ENCODE measurements at regions not wholly inside any gene's neighbourhood (a gene's known extent, or its start where the extent isn't known, plus 50 kb on each side); places are given as distances from the start of the nearest gene placed in this dataset.
A peak's percentile ranks its signal among the peaks of the same experiment; 100 is the strongest.

DNA sequence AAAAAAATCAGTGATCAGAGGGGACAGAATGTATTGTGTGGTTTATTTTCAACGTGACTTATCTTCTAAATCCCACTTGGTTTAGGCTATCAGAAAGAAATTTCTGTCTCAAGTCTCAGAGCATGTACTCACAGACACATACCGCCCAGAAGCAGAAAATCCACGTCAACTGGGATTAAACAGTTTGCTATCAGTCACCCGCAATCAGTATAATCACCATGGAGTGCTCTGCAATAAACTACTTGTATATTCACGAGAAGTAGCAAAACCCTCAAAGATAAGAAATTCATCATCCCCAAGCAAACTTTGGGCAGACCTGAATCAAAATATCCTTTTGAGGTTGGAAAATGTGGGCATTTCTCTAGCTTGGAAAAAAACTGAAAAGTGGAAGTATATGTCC lies 259.1 kb downstream of the FGFR2 start:
- no peak overlapping the region for H2AK5ac ChIP-seq (ENCODE audit: low read length)
- no peak for DNase-seq
- H3K27me3 ChIP-seq (ENCODE audit: insufficient read depth, low read length, poor library complexity), result no peaks in the 10 kb centered on the region
- no peak overlapping the region for H3K18ac ChIP-seq (ENCODE audit: low read length)
- H2BK15ac ChIP-seq (replicated peaks; ENCODE audit: low read depth), result no peak overlapping the region
- H2BK5ac ChIP-seq (ENCODE audit: low read length), result no peak overlapping the region
- no peaks in the 10 kb centered on the region for H3K36me3 ChIP-seq (ENCODE audit: control insufficient read depth, insufficient read depth, low read length)
- H4K5ac ChIP-seq (ENCODE audit: low read length), result no peak overlapping the region
- no peak overlapping the region for H3K9ac ChIP-seq (ENCODE audit: low read length)
- no peak overlapping the region for H3K4ac ChIP-seq (ENCODE audit: low read depth, low read length)
- H3K4me3 ChIP-seq (ENCODE audit: low read length), result no peak overlapping the region
- H3K79me2 ChIP-seq (ENCODE audit: control insufficient read depth, insufficient read depth, low read length), result no peaks in the 10 kb centered on the region
- H4K8ac ChIP-seq (ENCODE audit: low read depth, low read length), result peak overlapping the region; percentile 40
- H3K4me2 ChIP-seq (ENCODE audit: low read length), result no peak overlapping the region
- no peak overlapping the region for H3K27ac ChIP-seq (ENCODE audit: low read depth, low read length)
- peaks cover 12% of the 10 kb centered on the region for H3K4me1 ChIP-seq (ENCODE audit: control insufficient read depth, low read depth, low read length)
- H3K79me1 ChIP-seq (ENCODE audit: low read length), result no peaks in the 10 kb centered on the region
- no peak overlapping the region for H2BK120ac ChIP-seq (ENCODE audit: low read depth, low read length)
- no CpG with 5 or more reads among the region's 5 CpGs for WGBS (ENCODE audit: extremely low coverage, insufficient coverage, low lambda C conversion rate)
- no peak overlapping the region for H3K23ac ChIP-seq (ENCODE audit: low read length)
- no peak overlapping the region for H3K56ac ChIP-seq (ENCODE audit: low read length)

GRCh38 chr10:121340271-121340831 lies 257.9 kb downstream of the FGFR2 start:
- no peaks in the 10 kb centered on the region for H3K27me3 ChIP-seq (ENCODE audit: insufficient read depth, low read length, poor library complexity)
- peak; percentile 57 for DNase-seq
- H2AK5ac ChIP-seq (ENCODE audit: low read length), result no peak overlapping the region
- H4K8ac ChIP-seq (ENCODE audit: low read depth, low read length), result no peak overlapping the region
- H4K5ac ChIP-seq (ENCODE audit: low read length), result no peak overlapping the region
- no peak overlapping the region for H2BK120ac ChIP-seq (ENCODE audit: low read depth, low read length)
- peak overlapping the region; percentile 83 for H3K18ac ChIP-seq (ENCODE audit: low read length)
- no peak overlapping the region for H3K27ac ChIP-seq (ENCODE audit: low read depth, low read length)
- peak overlapping the region; percentile 57 for H2BK15ac ChIP-seq (replicated peaks; ENCODE audit: low read depth)
- no peak overlapping the region for H3K4me2 ChIP-seq (ENCODE audit: low read length)
- no peak overlapping the region for H3K23ac ChIP-seq (ENCODE audit: low read length)
- H3K79me1 ChIP-seq (ENCODE audit: low read length), result no peaks in the 10 kb centered on the region
- no peaks in the 10 kb centered on the region for H3K79me2 ChIP-seq (ENCODE audit: control insufficient read depth, insufficient read depth, low read length)
- H2BK5ac ChIP-seq (ENCODE audit: low read length), result no peak overlapping the region
- H3K36me3 ChIP-seq (ENCODE audit: control insufficient read depth, insufficient read depth, low read length), result no peaks in the 10 kb centered on the region
- no CpG with 5 or more reads among the region's 7 CpGs for WGBS (ENCODE audit: extremely low coverage, insufficient coverage, low lambda C conversion rate)
- no peak overlapping the region for H3K4me3 ChIP-seq (ENCODE audit: low read length)
- H3K4me1 ChIP-seq (ENCODE audit: control insufficient read depth, low read depth, low read length), result peaks cover 12% of the 10 kb centered on the region
- H3K4ac ChIP-seq (ENCODE audit: low read depth, low read length), result no peak overlapping the region
- peak overlapping the region; percentile 35 for H3K56ac ChIP-seq (ENCODE audit: low read length)
- H3K9ac ChIP-seq (ENCODE audit: low read length), result peak overlapping the region; percentile 31

DNA sequence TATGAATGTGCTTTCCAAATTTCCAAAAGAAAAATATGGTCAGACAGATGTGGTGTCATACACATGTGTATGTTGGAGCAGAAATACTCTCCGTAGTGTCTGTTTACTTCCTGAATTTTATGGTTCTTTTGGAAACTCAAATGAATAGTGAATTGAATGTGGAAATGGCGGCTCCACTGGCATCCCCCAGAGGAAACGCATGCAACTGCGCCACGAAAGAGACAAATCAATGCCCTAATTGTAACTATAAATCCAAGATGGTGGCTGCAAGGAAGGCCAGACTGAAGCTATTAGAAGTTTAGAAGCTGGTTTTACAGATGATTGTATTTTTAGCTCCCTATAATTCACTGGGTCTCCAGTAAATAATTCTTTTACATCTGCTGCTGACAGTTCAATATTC lies 246.7 kb downstream of the FGFR2 start:
- H2BK5ac ChIP-seq (ENCODE audit: low read length), result no peak overlapping the region
- H2BK120ac ChIP-seq (ENCODE audit: low read depth, low read length), result no peak overlapping the region
- H3K4me1 ChIP-seq (ENCODE audit: control insufficient read depth, low read depth, low read length), result no peaks in the 10 kb centered on the region
- H3K9ac ChIP-seq (ENCODE audit: low read length), result no peak overlapping the region
- no peak overlapping the region for H4K5ac ChIP-seq (ENCODE audit: low read length)
- H3K27me3 ChIP-seq (ENCODE audit: insufficient read depth, low read length, poor library complexity), result no peaks in the 10 kb centered on the region
- H3K23ac ChIP-seq (ENCODE audit: low read length), result no peak overlapping the region
- no peaks in the 10 kb centered on the region for H3K79me2 ChIP-seq (ENCODE audit: control insufficient read depth, insufficient read depth, low read length)
- no peak overlapping the region for H2BK15ac ChIP-seq (replicated peaks; ENCODE audit: low read depth)
- H3K79me1 ChIP-seq (ENCODE audit: low read length), result no peaks in the 10 kb centered on the region
- H3K36me3 ChIP-seq (ENCODE audit: control insufficient read depth, insufficient read depth, low read length), result no peaks in the 10 kb centered on the region
- no peak overlapping the region for H3K27ac ChIP-seq (ENCODE audit: low read depth, low read length)
- no peak overlapping the region for H4K8ac ChIP-seq (ENCODE audit: low read depth, low read length)
- WGBS (ENCODE audit: extremely low coverage, insufficient coverage, low lambda C conversion rate), result no CpG with 5 or more reads among the region's 5 CpGs
- no peak overlapping the region for H3K4me2 ChIP-seq (ENCODE audit: low read length)
- no peak for DNase-seq
- no peak overlapping the region for H2AK5ac ChIP-seq (ENCODE audit: low read length)
- no peak overlapping the region for H3K4me3 ChIP-seq (ENCODE audit: low read length)
- H3K4ac ChIP-seq (ENCODE audit: low read depth, low read length), result no peak overlapping the region
- no peak overlapping the region for H3K56ac ChIP-seq (ENCODE audit: low read length)
- H3K18ac ChIP-seq (ENCODE audit: low read length), result no peak overlapping the region

DNA sequence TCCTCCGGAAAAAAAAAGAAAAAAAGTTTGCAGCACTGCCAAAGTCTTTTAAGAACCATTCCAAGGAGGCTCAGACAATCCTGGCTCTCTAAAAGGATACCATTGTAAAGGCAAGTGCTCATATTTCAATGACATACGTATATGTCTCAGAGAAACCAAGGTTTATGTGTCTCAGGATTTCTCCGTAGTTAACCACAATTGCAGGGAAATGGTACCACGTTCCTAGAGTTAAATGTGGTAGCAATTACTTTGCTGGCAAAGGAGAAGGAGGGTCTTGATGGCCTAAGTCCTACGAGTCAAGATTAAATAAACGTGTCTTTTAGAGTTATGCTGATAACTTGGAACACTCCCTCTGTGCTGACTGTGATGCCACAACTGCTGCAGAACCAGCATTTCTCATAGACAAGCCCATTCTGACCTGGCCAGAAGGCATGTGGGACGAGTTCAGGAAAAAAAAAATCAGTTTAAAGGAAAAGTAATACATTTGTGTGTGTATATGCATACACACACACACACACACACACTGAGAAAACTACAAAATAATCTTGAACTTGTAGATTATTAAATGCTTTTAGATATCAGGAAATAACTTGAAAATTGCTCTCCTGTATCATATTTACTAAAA lies 245.9 kb downstream of the FGFR2 start:
- Histone ChIP-seq H3K4ac (ENCODE audit: low read depth, low read length) (no peak overlapping the region), H2AK5ac (ENCODE audit: low read length) (no peak overlapping the region), H3K27ac (ENCODE audit: low read depth, low read length) (no peak overlapping the region), H2BK120ac (ENCODE audit: low read depth, low read length) (no peak overlapping the region), H4K8ac (ENCODE audit: low read depth, low read length) (no peak overlapping the region), H3K4me2 (ENCODE audit: low read length) (no peak overlapping the region), H3K18ac (ENCODE audit: low read length) (no peak overlapping the region), H3K27me3 (ENCODE audit: insufficient read depth, low read length, poor library complexity) (no peaks in the 10 kb centered on the region), H3K79me2 (ENCODE audit: control insufficient read depth, insufficient read depth, low read length) (no peaks in the 10 kb centered on the region), H2BK15ac (replicated peaks; ENCODE audit: low read depth) (no peak overlapping the region), H3K4me3 (ENCODE audit: low read length) (no peak overlapping the region), H2BK5ac (ENCODE audit: low read length) (no peak overlapping the region), H3K23ac (ENCODE audit: low read length) (no peak overlapping the region), H3K56ac (ENCODE audit: low read length) (no peak overlapping the region), H3K79me1 (ENCODE audit: low read length) (no peaks in the 10 kb centered on the region), H3K4me1 (ENCODE audit: control insufficient read depth, low read depth, low read length) (no peaks in the 10 kb centered on the region), H3K9ac (ENCODE audit: low read length) (no peak overlapping the region), H4K5ac (ENCODE audit: low read length) (no peak overlapping the region), H3K36me3 (ENCODE audit: control insufficient read depth, insufficient read depth, low read length) (no peaks in the 10 kb centered on the region)
- WGBS (ENCODE audit: extremely low coverage, insufficient coverage, low lambda C conversion rate), result no CpG with 5 or more reads among the region's 7 CpGs
- DNase-seq, result no peak

GRCh38 chr10:121355161-121355560 lies 243.1 kb downstream of the FGFR2 start:
- Histone ChIP-seq H4K5ac (ENCODE audit: low read length) (no peak overlapping the region), H3K18ac (ENCODE audit: low read length) (no peak overlapping the region), H2BK120ac (ENCODE audit: low read depth, low read length) (no peak overlapping the region), H3K4me2 (ENCODE audit: low read length) (no peak overlapping the region), H2AK5ac (ENCODE audit: low read length) (no peak overlapping the region), H3K23ac (ENCODE audit: low read length) (no peak overlapping the region), H3K9ac (ENCODE audit: low read length) (no peak overlapping the region), H3K36me3 (ENCODE audit: control insufficient read depth, insufficient read depth, low read length) (no peaks in the 10 kb centered on the region), H3K4ac (ENCODE audit: low read depth, low read length) (no peak overlapping the region), H2BK5ac (ENCODE audit: low read length) (no peak overlapping the region), H3K79me2 (ENCODE audit: control insufficient read depth, insufficient read depth, low read length) (no peaks in the 10 kb centered on the region), H3K4me1 (ENCODE audit: control insufficient read depth, low read depth, low read length) (no peaks in the 10 kb centered on the region), H3K27me3 (ENCODE audit: insufficient read depth, low read length, poor library complexity) (no peaks in the 10 kb centered on the region), H3K4me3 (ENCODE audit: low read length) (no peak overlapping the region), H4K8ac (ENCODE audit: low read depth, low read length) (no peak overlapping the region), H2BK15ac (replicated peaks; ENCODE audit: low read depth) (no peak overlapping the region), H3K79me1 (ENCODE audit: low read length) (no peaks in the 10 kb centered on the region), H3K27ac (ENCODE audit: low read depth, low read length) (no peak overlapping the region), H3K56ac (ENCODE audit: low read length) (no peak overlapping the region)
- DNase-seq, result no peak
- WGBS (ENCODE audit: extremely low coverage, insufficient coverage, low lambda C conversion rate), result no CpG with 5 or more reads among the region's 6 CpGs

GRCh38 chr10:121356183-121356582 lies 242.1 kb downstream of the FGFR2 start:
- no peak overlapping the region for H2BK120ac ChIP-seq (ENCODE audit: low read depth, low read length)
- H2BK5ac ChIP-seq (ENCODE audit: low read length), result no peak overlapping the region
- no peak overlapping the region for H2AK5ac ChIP-seq (ENCODE audit: low read length)
- no peak overlapping the region for H4K8ac ChIP-seq (ENCODE audit: low read depth, low read length)
- no peaks in the 10 kb centered on the region for H3K79me1 ChIP-seq (ENCODE audit: low read length)
- no peak overlapping the region for H4K5ac ChIP-seq (ENCODE audit: low read length)
- no peak overlapping the region for H3K4me3 ChIP-seq (ENCODE audit: low read length)
- H3K18ac ChIP-seq (ENCODE audit: low read length), result no peak overlapping the region
- H3K36me3 ChIP-seq (ENCODE audit: control insufficient read depth, insufficient read depth, low read length), result no peaks in the 10 kb centered on the region
- no CpG with 5 or more reads among the region's 2 CpGs for WGBS (ENCODE audit: extremely low coverage, insufficient coverage, low lambda C conversion rate)
- no peaks in the 10 kb centered on the region for H3K79me2 ChIP-seq (ENCODE audit: control insufficient read depth, insufficient read depth, low read length)
- no peak overlapping the region for H3K4ac ChIP-seq (ENCODE audit: low read depth, low read length)
- no peak overlapping the region for H3K56ac ChIP-seq (ENCODE audit: low read length)
- H3K4me2 ChIP-seq (ENCODE audit: low read length), result no peak overlapping the region
- no peak overlapping the region for H3K9ac ChIP-seq (ENCODE audit: low read length)
- no peak for DNase-seq
- no peak overlapping the region for H2BK15ac ChIP-seq (replicated peaks; ENCODE audit: low read depth)
- no peaks in the 10 kb centered on the region for H3K27me3 ChIP-seq (ENCODE audit: insufficient read depth, low read length, poor library complexity)
- H3K4me1 ChIP-seq (ENCODE audit: control insufficient read depth, low read depth, low read length), result no peaks in the 10 kb centered on the region
- no peak overlapping the region for H3K23ac ChIP-seq (ENCODE audit: low read length)
- H3K27ac ChIP-seq (ENCODE audit: low read depth, low read length), result no peak overlapping the region
